ENCODE measurements at regions not wholly inside any gene's neighbourhood (a gene's known extent, or its start where the extent isn't known, plus 50 kb on each side); places are given as distances from the start of the nearest gene placed in this dataset.

DNA sequence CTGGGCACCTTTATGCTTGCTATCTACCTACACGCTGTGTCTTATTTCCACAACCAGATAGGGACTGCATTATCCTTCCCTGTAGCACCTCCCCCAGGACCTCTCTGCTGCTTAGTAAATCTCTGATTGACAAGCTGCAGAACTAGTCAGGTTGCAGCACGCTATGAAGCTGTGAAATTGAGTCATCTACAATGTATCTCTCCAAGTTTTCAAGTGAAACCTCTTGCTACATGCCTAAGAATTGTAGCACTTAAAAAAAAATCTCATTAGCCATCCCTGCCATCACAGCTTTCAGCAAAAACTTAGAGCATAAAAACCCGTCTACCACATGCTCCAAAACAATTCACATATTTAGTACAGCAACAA lies 69.7 kb upstream of the FGFR2 start:
- Histone ChIP-seq H3K27me3 (no peaks in the 10 kb centered on the region), H3K36me3 (no peaks in the 10 kb centered on the region), H3K27ac (peak overlapping the region; percentile 93), H3K4me1 (ENCODE audit: low read depth) (peaks cover 22% of the 10 kb centered on the region), H3K4me3 (no peak overlapping the region), H3K9me3 (ENCODE audit: low read depth) (no peaks in the 10 kb centered on the region)
- TF ChIP-seq, protein P1, sequence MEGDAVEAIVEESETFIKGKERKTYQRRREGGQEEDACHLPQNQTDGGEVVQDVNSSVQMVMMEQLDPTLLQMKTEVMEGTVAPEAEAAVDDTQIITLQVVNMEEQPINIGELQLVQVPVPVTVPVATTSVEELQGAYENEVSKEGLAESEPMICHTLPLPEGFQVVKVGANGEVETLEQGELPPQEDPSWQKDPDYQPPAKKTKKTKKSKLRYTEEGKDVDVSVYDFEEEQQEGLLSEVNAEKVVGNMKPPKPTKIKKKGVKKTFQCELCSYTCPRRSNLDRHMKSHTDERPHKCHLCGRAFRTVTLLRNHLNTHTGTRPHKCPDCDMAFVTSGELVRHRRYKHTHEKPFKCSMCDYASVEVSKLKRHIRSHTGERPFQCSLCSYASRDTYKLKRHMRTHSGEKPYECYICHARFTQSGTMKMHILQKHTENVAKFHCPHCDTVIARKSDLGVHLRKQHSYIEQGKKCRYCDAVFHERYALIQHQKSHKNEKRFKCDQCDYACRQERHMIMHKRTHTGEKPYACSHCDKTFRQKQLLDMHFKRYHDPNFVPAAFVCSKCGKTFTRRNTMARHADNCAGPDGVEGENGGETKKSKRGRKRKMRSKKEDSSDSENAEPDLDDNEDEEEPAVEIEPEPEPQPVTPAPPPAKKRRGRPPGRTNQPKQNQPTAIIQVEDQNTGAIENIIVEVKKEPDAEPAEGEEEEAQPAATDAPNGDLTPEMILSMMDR (IDR thresholded peaks at IDR 0.05; ENCODE audit: low read depth, low read length): no peak
- peak in 1 of 2 donors; percentile 59 for DNase-seq (ENCODE audit: low read depth in 1 of 2, low spot score in 1 of 2)

DNA sequence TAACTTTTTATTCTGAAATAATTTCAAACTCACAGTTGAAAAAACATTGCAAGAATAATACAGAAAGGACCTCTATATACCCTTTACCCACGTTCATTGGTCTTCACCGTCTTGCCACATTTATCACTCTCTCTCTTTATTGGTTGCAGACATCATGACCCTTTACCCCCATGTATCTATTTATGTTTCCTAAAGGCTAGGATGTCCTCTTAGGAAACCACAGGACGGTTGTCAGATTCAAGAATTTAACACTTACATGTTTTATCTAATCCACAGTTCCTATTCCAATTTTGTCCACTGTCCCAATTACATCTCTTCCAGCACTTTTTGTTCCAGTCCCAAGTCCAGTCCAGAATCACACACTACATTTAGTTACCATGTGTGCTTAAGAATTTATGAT lies 67.6 kb upstream of the FGFR2 start:
- no peaks in the 10 kb centered on the region for H3K27me3 ChIP-seq
- H3K4me1 ChIP-seq (ENCODE audit: low read depth): peaks cover 22% of the 10 kb centered on the region
- TF ChIP-seq, protein P1 (IDR thresholded peaks at IDR 0.05; ENCODE audit: low read depth, low read length): no peak
- H3K4me3 ChIP-seq: no peak overlapping the region
- no peaks in the 10 kb centered on the region for H3K36me3 ChIP-seq
- H3K9me3 ChIP-seq (ENCODE audit: low read depth): no peaks in the 10 kb centered on the region
- no peak for DNase-seq (ENCODE audit: low read depth in 1 of 2, low spot score in 1 of 2)
- H3K27ac ChIP-seq: no peak overlapping the region

DNA sequence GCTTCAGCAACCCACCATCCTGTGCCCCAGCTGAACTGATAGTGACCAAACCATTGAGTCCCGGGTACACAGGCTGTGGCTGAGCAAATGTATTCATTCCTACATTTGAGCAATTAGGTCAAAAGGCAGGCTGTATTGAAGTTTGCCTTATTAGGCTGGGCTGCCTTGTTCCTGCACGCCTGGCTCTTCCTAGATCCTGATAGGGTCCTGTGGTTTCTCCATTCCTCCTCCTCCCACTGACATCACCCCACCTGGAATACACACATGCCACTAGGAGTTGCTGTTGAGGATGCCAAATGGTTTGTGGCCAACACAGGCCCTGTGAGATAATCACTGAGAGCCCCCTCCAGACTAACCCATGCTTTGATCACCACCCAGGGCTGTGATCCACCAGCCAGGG lies 66.4 kb upstream of the FGFR2 start:
- Histone ChIP-seq H3K27ac (no peak overlapping the region), H3K9me3 (ENCODE audit: low read depth) (no peaks in the 10 kb centered on the region), H3K4me3 (no peak overlapping the region), H3K4me1 (ENCODE audit: low read depth) (peaks cover 20% of the 10 kb centered on the region), H3K27me3 (no peaks in the 10 kb centered on the region), H3K36me3 (no peaks in the 10 kb centered on the region)
- TF ChIP-seq, protein P1 (IDR thresholded peaks at IDR 0.05; ENCODE audit: low read depth, low read length): no peak
- DNase-seq (ENCODE audit: low read depth in 1 of 2, low spot score in 1 of 2): no peak

DNA sequence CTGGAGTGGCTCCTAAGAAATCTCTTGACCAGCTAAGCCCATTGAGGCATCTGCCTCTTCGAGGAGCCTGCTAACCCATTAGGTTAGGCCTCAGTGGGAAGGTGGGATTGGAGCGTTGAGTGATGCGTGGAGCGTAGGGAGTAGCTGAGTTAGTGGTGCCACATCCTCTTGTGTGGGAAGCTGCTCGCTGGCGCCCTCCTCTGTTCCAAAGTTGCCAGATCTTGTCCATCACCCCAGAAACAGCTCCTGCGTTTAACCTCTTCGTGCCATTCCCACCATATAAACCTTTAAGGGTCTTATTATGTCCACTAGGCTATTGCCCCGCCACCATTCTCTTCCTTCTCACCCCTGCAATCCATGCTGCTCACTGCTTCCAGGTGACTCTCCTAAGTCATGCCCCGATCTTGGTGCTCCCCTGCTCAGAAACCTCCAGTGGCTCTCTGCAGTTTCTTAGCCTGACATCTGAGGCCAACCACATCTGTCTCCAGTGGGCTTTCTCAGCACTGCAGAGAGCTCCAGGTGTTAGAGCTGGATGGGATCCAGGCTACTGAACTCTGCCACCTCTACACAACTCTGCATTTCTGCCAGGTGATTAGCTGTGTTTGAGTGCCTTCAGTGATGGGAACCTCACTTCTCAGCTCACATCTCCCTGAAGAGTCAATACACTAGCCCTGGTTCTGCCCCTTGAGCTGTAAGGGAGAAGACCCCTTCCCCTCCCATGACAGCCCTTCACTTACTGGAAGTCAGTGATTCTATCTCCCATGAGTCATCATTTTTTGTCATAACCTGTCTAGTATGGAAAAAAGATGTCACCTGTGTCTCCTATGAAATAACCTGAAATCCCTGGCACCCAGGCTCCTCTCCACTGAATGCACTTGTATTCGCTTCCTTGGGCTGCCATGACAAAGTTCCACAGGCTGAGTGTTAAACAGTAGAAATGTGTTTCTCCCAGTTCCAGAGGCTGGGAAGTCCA lies 65.0 kb upstream of the FGFR2 start:
- Histone ChIP-seq H3K27me3 (no peaks in the 10 kb centered on the region), H3K4me3 (no peak overlapping the region), H3K4me1 (ENCODE audit: low read depth) (peaks cover 8% of the 10 kb centered on the region), H3K9me3 (ENCODE audit: low read depth) (no peaks in the 10 kb centered on the region), H3K27ac (no peak overlapping the region), H3K36me3 (no peaks in the 10 kb centered on the region)
- DNase-seq (ENCODE audit: low read depth in 1 of 2, low spot score in 1 of 2): peak in 1 of 2 donors; percentile 49
- TF ChIP-seq, protein P1 (IDR thresholded peaks at IDR 0.05; ENCODE audit: low read depth, low read length): peak; percentile 25

DNA sequence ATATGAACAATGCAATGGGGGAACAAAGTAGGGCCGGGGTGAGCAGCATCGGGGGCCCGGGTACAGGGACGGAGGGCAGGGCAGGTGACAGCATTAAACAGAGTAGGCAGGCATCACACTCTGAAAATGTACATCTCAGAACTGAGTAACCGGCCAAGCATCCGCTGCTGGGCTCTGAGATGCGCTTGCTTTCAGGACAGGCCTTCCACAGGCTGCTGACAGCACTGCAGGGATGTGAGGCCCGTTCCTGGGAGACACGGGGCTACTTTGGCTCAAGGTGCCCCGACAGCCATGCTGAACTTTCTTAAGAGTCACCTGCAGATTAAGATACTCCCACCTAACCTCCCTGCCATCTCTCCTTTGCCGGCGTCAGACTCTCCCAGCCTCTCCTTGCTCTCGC lies 64.3 kb upstream of the FGFR2 start:
- DNase-seq (ENCODE audit: low read depth in 1 of 2, low spot score in 1 of 2): no peak
- TF ChIP-seq, protein P1 (IDR thresholded peaks at IDR 0.05; ENCODE audit: low read depth, low read length): no peak
- no peak overlapping the region for H3K27ac ChIP-seq
- H3K9me3 ChIP-seq (ENCODE audit: low read depth): no peaks in the 10 kb centered on the region
- no peaks in the 10 kb centered on the region for H3K36me3 ChIP-seq
- no peak overlapping the region for H3K4me3 ChIP-seq
- H3K4me1 ChIP-seq (ENCODE audit: low read depth): peaks cover under 1% of the 10 kb centered on the region
- no peaks in the 10 kb centered on the region for H3K27me3 ChIP-seq

Measured in cardiac muscle cell (in vitro differentiated cells and primary cell).